ENCODE measurements at regions not wholly inside any gene's neighbourhood (a gene's known extent, or its start where the extent isn't known, plus 50 kb on each side); places are given as distances from the start of the nearest gene placed in this dataset.

DNA sequence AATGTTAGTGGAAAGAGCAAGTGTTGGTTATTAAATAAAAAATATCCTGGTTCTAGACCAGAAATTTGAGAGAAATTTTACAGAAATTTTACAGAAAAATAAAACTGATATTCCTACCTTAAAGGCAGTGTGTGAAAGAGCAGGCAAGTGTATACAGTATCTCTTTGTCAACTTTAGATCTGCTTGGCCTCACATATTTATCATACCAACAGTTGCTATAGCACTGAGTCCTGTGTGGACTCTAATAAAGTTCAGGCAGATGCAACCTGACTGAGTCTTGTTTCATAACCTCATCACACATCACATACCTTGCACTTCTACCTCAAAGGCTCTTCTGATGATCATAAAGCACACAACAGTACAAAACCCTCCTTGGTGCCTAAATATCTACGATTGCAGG, 552.4 kb upstream of the PCDH15 start:
- H3K36me3 Mint-ChIP-seq (ENCODE audit: low read depth) = no peaks in the 10 kb centered on the region
- TF ChIP-seq, protein P1, sequence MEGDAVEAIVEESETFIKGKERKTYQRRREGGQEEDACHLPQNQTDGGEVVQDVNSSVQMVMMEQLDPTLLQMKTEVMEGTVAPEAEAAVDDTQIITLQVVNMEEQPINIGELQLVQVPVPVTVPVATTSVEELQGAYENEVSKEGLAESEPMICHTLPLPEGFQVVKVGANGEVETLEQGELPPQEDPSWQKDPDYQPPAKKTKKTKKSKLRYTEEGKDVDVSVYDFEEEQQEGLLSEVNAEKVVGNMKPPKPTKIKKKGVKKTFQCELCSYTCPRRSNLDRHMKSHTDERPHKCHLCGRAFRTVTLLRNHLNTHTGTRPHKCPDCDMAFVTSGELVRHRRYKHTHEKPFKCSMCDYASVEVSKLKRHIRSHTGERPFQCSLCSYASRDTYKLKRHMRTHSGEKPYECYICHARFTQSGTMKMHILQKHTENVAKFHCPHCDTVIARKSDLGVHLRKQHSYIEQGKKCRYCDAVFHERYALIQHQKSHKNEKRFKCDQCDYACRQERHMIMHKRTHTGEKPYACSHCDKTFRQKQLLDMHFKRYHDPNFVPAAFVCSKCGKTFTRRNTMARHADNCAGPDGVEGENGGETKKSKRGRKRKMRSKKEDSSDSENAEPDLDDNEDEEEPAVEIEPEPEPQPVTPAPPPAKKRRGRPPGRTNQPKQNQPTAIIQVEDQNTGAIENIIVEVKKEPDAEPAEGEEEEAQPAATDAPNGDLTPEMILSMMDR (IDR thresholded peaks at IDR 0.05; ENCODE audit: unreplicated experiment in 3 of 3) = no peak
- H3K4me1 Mint-ChIP-seq = no peaks in the 10 kb centered on the region
- no peaks in the 10 kb centered on the region for H3K9me3 Mint-ChIP-seq
- H3K27ac Mint-ChIP-seq = no peak overlapping the region
- H3K27me3 Mint-ChIP-seq (ENCODE audit: low read depth) = no peaks in the 10 kb centered on the region
- H3K4me3 Mint-ChIP-seq = no peak overlapping the region

DNA sequence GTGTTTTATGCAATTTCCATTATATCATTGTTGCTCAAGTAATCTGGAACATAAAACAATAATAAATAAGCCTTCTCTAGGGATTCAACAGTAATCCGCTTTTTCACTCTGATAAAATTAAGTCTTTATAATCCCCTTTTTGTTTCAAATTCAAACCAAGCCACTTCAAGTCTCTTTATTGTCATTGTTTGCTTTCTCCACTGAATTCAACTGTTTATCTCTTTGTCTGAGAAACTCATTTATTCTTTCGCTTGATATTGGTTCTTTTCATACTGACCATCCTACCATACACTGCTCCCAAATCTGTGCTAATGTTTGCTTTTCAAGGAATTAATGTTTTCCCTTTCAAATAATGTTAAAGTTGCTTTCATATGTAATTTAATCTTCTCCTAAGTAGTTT, 550.4 kb upstream of the PCDH15 start:
- no peaks in the 10 kb centered on the region for H3K27me3 Mint-ChIP-seq (ENCODE audit: low read depth)
- no peaks in the 10 kb centered on the region for H3K36me3 Mint-ChIP-seq (ENCODE audit: low read depth)
- H3K4me1 Mint-ChIP-seq = no peaks in the 10 kb centered on the region
- TF ChIP-seq, protein P1 (IDR thresholded peaks at IDR 0.05; ENCODE audit: unreplicated experiment in 3 of 3) = no peak
- no peak overlapping the region for H3K4me3 Mint-ChIP-seq
- no peaks in the 10 kb centered on the region for H3K9me3 Mint-ChIP-seq
- no peak overlapping the region for H3K27ac Mint-ChIP-seq

DNA sequence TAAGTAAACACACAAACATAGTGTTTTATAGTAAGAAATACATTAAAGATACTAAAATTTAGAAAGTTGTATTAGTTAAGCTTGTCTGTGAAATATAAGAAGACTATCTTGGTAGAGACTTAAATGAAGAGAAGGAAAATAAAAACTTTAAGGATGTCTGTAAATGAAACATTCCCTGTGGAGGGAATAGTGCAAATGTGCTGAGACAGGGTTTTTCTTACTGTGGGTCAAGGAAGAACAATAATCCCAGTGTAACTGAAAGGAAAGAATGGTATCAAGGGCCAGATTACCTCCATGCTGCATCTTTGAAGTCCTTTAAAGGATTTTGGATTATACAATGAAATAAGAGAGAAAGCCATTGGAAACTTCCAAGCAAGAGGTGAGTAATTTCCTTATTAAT, 547.5 kb upstream of the PCDH15 start:
- H3K36me3 Mint-ChIP-seq (ENCODE audit: low read depth) = no peaks in the 10 kb centered on the region
- TF ChIP-seq, protein P1 (IDR thresholded peaks at IDR 0.05; ENCODE audit: unreplicated experiment in 3 of 3) = no peak
- no peak overlapping the region for H3K27ac Mint-ChIP-seq
- no peaks in the 10 kb centered on the region for H3K4me1 Mint-ChIP-seq
- H3K27me3 Mint-ChIP-seq (ENCODE audit: low read depth) = no peaks in the 10 kb centered on the region
- H3K4me3 Mint-ChIP-seq = no peak overlapping the region
- no peaks in the 10 kb centered on the region for H3K9me3 Mint-ChIP-seq

DNA sequence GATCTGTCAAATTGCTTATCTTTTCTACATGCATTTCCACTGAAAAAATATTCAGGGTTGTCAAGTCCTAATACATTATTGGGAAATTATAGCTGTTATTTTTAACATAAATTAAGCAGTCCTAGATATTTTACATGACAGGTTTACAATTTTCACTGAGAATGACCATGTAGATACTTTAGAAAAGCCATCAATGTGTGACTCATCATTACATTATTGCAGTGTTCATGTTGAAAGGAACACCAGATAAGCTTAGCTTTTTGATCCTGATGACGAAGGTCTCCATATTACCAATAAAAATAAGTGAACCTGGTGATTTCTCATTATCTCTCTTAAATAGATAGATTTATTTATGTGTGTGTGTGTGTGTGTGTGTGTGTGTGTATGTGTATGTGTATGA, 529.5 kb upstream of the PCDH15 start:
- Mint-ChIP-seq H3K4me1 (no peaks in the 10 kb centered on the region), H3K36me3 (ENCODE audit: low read depth) (no peaks in the 10 kb centered on the region), H3K4me3 (no peak overlapping the region), H3K27ac (no peak overlapping the region), H3K27me3 (ENCODE audit: low read depth) (no peaks in the 10 kb centered on the region), H3K9me3 (no peaks in the 10 kb centered on the region)
- TF ChIP-seq, protein P1 (IDR thresholded peaks at IDR 0.05; ENCODE audit: unreplicated experiment in 3 of 3) = no peak

DNA sequence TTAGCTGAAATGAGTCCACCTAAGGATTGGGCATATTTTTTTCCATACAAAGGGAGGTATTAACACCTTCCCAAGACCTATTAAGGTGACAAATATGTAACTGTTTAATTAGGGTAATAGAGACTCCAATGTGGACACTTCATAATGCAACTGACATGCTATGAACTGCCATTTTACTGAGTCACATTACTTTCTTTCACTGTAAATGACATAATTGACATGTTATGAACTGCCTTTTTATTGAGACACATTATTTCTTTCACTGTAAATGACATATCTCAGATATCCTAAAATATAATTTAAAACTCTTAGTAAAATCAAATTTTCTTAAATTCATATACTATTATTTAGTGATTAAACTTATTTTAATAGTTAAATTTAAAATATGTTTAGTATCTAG, 528.8 kb upstream of the PCDH15 start:
- Mint-ChIP-seq H3K4me3 (no peak overlapping the region), H3K4me1 (no peaks in the 10 kb centered on the region), H3K27ac (no peak overlapping the region), H3K36me3 (ENCODE audit: low read depth) (no peaks in the 10 kb centered on the region), H3K9me3 (no peaks in the 10 kb centered on the region), H3K27me3 (ENCODE audit: low read depth) (no peaks in the 10 kb centered on the region)
- TF ChIP-seq, protein P1 (IDR thresholded peaks at IDR 0.05; ENCODE audit: unreplicated experiment in 3 of 3) = no peak

DNA sequence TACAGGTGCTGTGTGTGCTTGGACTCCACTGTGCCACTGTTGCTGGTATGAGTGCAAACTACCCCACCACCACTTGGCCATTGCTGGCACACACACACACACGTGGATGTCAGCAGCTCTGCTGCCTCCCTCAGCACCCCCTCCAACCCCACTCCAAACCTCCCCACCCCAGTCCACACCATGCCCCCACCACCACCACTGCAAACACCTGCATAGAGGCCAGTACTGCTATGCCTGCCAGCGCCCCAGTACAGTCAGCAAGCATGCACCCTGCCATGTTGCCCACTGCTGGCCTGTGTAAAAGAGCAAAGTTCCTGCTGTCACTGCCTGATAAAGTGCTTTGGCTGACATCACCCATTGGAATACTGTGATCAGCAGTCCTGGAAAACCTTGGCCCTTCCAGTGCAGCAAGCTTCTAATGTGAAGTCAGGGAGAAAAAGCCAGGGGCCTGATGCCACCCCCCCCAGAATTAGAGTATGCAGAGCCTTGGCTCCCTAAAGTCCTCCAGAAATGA, 519.2 kb upstream of the PCDH15 start:
- H3K36me3 Mint-ChIP-seq (ENCODE audit: low read depth) = no peaks in the 10 kb centered on the region
- no peaks in the 10 kb centered on the region for H3K4me1 Mint-ChIP-seq
- H3K27me3 Mint-ChIP-seq (ENCODE audit: low read depth) = no peaks in the 10 kb centered on the region
- H3K27ac Mint-ChIP-seq = no peak overlapping the region
- TF ChIP-seq, protein P1 (IDR thresholded peaks at IDR 0.05; ENCODE audit: unreplicated experiment in 3 of 3) = no peak
- no peak overlapping the region for H3K4me3 Mint-ChIP-seq
- peaks cover 10% of the 10 kb centered on the region for H3K9me3 Mint-ChIP-seq

Data from nephron (organoid).